ENCODE measurements at regions not wholly inside any gene's neighbourhood (a gene's known extent, or its start where the extent isn't known, plus 50 kb on each side); places are given as distances from the start of the nearest gene placed in this dataset.

GRCh38 chr9:26346942-26347477 lies 545.6 kb downstream of the CAAP1 start:
- Histone ChIP-seq H3K9me3 (ENCODE audit: low read depth, low read length, poor library complexity, severe bottlenecking) (no peaks in the 10 kb centered on the region), H3K27ac (ENCODE audit: low read depth, low read length, poor library complexity, severe bottlenecking) (no peak overlapping the region), H3K27me3 (replicated peaks; ENCODE audit: insufficient read depth, low read depth, low read length, poor library complexity) (no peaks in the 10 kb centered on the region), H3K4me3 (ENCODE audit: low read depth, low read length, poor library complexity, severe bottlenecking) (no peak overlapping the region), H3K36me3 (ENCODE audit: insufficient read depth, low read length, poor library complexity, severe bottlenecking) (no peaks in the 10 kb centered on the region), H3K4me1 (ENCODE audit: insufficient read depth, low read length, poor library complexity, severe bottlenecking) (no peaks in the 10 kb centered on the region)
- POLR2A ChIA-PET (ENCODE audit: low non-redundant PET), result no interaction called here
- intact Hi-C loops (cut with micrococcal nuclease; ENCODE audit: unreplicated experiment), result no loop called here
- CTCF ChIA-PET, result no interaction called here
- BruUV-seq (replicated peaks), result no TSS peak
- DNase-seq (ENCODE audit: low spot score), result no peak
- TF ChIP-seq, protein P1, sequence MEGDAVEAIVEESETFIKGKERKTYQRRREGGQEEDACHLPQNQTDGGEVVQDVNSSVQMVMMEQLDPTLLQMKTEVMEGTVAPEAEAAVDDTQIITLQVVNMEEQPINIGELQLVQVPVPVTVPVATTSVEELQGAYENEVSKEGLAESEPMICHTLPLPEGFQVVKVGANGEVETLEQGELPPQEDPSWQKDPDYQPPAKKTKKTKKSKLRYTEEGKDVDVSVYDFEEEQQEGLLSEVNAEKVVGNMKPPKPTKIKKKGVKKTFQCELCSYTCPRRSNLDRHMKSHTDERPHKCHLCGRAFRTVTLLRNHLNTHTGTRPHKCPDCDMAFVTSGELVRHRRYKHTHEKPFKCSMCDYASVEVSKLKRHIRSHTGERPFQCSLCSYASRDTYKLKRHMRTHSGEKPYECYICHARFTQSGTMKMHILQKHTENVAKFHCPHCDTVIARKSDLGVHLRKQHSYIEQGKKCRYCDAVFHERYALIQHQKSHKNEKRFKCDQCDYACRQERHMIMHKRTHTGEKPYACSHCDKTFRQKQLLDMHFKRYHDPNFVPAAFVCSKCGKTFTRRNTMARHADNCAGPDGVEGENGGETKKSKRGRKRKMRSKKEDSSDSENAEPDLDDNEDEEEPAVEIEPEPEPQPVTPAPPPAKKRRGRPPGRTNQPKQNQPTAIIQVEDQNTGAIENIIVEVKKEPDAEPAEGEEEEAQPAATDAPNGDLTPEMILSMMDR (conservative IDR thresholded peaks at IDR 0.05; ENCODE audit: low read depth, low read length), result no peak
- TF ChIP-seq EZH2 (IDR thresholded peaks at IDR 0.05; ENCODE audit: borderline replicate concordance, low read depth, low read length, poor library complexity, severe bottlenecking), result no peak

GRCh38 chr9:26341545-26341944 lies 551.1 kb downstream of the CAAP1 start:
- TF ChIP-seq EZH2 (IDR thresholded peaks at IDR 0.05; ENCODE audit: borderline replicate concordance, low read depth, low read length, poor library complexity, severe bottlenecking), result no peak
- TF ChIP-seq, protein P1 (conservative IDR thresholded peaks at IDR 0.05; ENCODE audit: low read depth, low read length), result no peak
- ChIA-PET CTCF (no interaction called here), POLR2A (ENCODE audit: low non-redundant PET) (no interaction called here)
- H3K4me3 ChIP-seq (ENCODE audit: low read depth, low read length, poor library complexity, severe bottlenecking), result no peak overlapping the region
- DNase-seq (ENCODE audit: low spot score), result no peak
- intact Hi-C loops (cut with micrococcal nuclease; ENCODE audit: unreplicated experiment), result no loop called here
- no peaks in the 10 kb centered on the region for H3K27me3 ChIP-seq (replicated peaks; ENCODE audit: insufficient read depth, low read depth, low read length, poor library complexity)
- no peak overlapping the region for H3K27ac ChIP-seq (ENCODE audit: low read depth, low read length, poor library complexity, severe bottlenecking)
- H3K9me3 ChIP-seq (ENCODE audit: low read depth, low read length, poor library complexity, severe bottlenecking), result no peaks in the 10 kb centered on the region
- BruUV-seq (replicated peaks), result no TSS peak
- no peaks in the 10 kb centered on the region for H3K4me1 ChIP-seq (ENCODE audit: insufficient read depth, low read length, poor library complexity, severe bottlenecking)
- H3K36me3 ChIP-seq (ENCODE audit: insufficient read depth, low read length, poor library complexity, severe bottlenecking), result no peaks in the 10 kb centered on the region

- Histone ChIP-seq H3K4me1 (ENCODE audit: insufficient read depth, low read length, poor library complexity, severe bottlenecking) (no peaks in the 10 kb centered on the region), H3K4me3 (ENCODE audit: low read depth, low read length, poor library complexity, severe bottlenecking) (no peak overlapping the region), H3K27ac (ENCODE audit: low read depth, low read length, poor library complexity, severe bottlenecking) (no peak overlapping the region), H3K36me3 (ENCODE audit: insufficient read depth, low read length, poor library complexity, severe bottlenecking) (no peaks in the 10 kb centered on the region), H3K9me3 (ENCODE audit: low read depth, low read length, poor library complexity, severe bottlenecking) (no peaks in the 10 kb centered on the region), H3K27me3 (replicated peaks; ENCODE audit: insufficient read depth, low read depth, low read length, poor library complexity) (no peaks in the 10 kb centered on the region)
- POLR2A ChIA-PET (ENCODE audit: low non-redundant PET), result no interaction called here
- intact Hi-C loops (cut with micrococcal nuclease; ENCODE audit: unreplicated experiment), result no loop called here
- CTCF ChIA-PET, result no interaction called here
- BruUV-seq (replicated peaks), result no TSS peak
- DNase-seq (ENCODE audit: low spot score), result no peak
- no peak for TF ChIP-seq EZH2 (IDR thresholded peaks at IDR 0.05; ENCODE audit: borderline replicate concordance, low read depth, low read length, poor library complexity, severe bottlenecking)
- TF ChIP-seq, protein P1 (conservative IDR thresholded peaks at IDR 0.05; ENCODE audit: low read depth, low read length), result no peak
Measured at GRCh38 chr9:26339796-26340195, 552.8 kb downstream of the CAAP1 start.

All from A673 (cell line).